Tibial artery (tissue), 4 donors: ENCODE measurements at regions not wholly inside any gene's neighbourhood (a gene's known extent, or its start where the extent isn't known, plus 50 kb on each side); places are given as distances from the start of the nearest gene placed in this dataset.

Source experiments
- DNase-seq, 2 donors: peaks; one replicate each; pipeline ENCODE4 v3.0.0-alpha.2; 2019
- H3K27ac ChIP-seq, 2 donors: fragments of 200-600 bp; sonication (generic) in 1 of 2; 1 replicate in 1 of 2; 2 replicates in 1 of 2; pipeline ENCODE4 v1.5.1; 2018 to 2019; ENCODE audit warnings: mild to moderate bottlenecking in 1 of 2
- H3K27me3 ChIP-seq, 2 donors: fragments of 200-600 bp; sonication (generic) in 1 of 2; one replicate each; pipeline versions ENCODE4 v1.5.1 to v1.6.0; 2016 to 2019
- H3K36me3 ChIP-seq, 3 donors: fragments of 200-600 bp; sonication (generic) in 2 of 3; one replicate each; pipeline ENCODE4 v1.5.1; 2016 to 2019; ENCODE audit warnings: mild to moderate bottlenecking in 2 of 3
- H3K4me1 ChIP-seq, 4 donors: fragments of 200-600 bp; sonication (generic) in 2 of 4; 1 replicate in 3 of 4; 2 replicates in 1 of 4; pipeline ENCODE4 v1.5.1; 2016 to 2019
- H3K4me3 ChIP-seq, 2 donors: fragments of 200-600 bp; sonication (generic) in 1 of 2; 1 replicate in 1 of 2; 2 replicates in 1 of 2; pipeline ENCODE4 v1.5.1; 2018 to 2019; ENCODE audit warnings: mild to moderate bottlenecking in 2 of 2
- H3K9me3 ChIP-seq, 3 donors: fragments of 200-600 bp; sonication (generic) in 1 of 3; one replicate each; pipeline ENCODE4 v1.5.1; 2016 to 2019
- intact Hi-C: fragments of 100-400 bp; cut with DNase I; formaldehyde crosslinking; loops from one replicate; pipeline ENCODE4 v1.15.0; 2023; ENCODE audit warnings: low total_unique reads
- TF ChIP-seq, protein P1 (sequence below), 2 experiments: fragments of 200-600 bp in 1 of 2; fragments of 450-650 bp in 1 of 2; IDR thresholded peaks; one replicate each; pipeline ENCODE4 v1.5.1; 2017 to 2019; ENCODE audit warnings: antibody characterized with exemption in 2 of 2, mild to moderate bottlenecking in 1 of 2, moderate library complexity in 1 of 2

DNA sequence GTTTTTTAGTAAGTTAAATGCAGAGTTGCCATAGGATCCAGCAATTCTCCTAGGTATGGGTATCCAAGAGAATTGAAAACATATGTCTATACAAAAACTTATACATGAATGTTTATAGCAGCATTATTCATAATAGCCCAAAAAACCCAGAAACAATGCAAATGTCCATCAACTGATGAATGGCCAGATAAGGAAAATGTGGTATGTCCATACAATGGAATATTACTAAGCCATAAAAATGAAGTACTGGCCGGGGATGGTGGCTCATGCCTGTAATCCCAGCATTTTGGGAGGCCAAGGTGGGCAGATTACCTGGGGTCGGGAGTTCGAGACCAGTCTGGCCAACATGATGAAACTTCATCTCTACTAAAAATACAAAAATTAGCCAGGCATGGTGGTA, 156.1 kb upstream of the PSMD7 start:
- TF ChIP-seq, protein P1, sequence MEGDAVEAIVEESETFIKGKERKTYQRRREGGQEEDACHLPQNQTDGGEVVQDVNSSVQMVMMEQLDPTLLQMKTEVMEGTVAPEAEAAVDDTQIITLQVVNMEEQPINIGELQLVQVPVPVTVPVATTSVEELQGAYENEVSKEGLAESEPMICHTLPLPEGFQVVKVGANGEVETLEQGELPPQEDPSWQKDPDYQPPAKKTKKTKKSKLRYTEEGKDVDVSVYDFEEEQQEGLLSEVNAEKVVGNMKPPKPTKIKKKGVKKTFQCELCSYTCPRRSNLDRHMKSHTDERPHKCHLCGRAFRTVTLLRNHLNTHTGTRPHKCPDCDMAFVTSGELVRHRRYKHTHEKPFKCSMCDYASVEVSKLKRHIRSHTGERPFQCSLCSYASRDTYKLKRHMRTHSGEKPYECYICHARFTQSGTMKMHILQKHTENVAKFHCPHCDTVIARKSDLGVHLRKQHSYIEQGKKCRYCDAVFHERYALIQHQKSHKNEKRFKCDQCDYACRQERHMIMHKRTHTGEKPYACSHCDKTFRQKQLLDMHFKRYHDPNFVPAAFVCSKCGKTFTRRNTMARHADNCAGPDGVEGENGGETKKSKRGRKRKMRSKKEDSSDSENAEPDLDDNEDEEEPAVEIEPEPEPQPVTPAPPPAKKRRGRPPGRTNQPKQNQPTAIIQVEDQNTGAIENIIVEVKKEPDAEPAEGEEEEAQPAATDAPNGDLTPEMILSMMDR (IDR thresholded peaks at IDR 0.05) = no peak

GRCh38 chr16:74123826-74124225, 172.8 kb upstream of the PSMD7 start:
- intact Hi-C loops = no loop called here
- TF ChIP-seq, protein P1 (IDR thresholded peaks at IDR 0.05) = no peak
- H3K4me1 ChIP-seq = peaks cover 0 to 3% (median 0%) of the 10 kb centered on the region in 4 donors

More for the DNA sequence above, 156.1 kb upstream of the PSMD7 start:
- no peak for DNase-seq
- Histone ChIP-seq H3K36me3 (no peaks in the 10 kb centered on the region), H3K4me1 (no peaks in the 10 kb centered on the region), H3K9me3 (peaks cover 0 to 9% (median 4%) of the 10 kb centered on the region in 3 donors), H3K4me3 (no peak overlapping the region), H3K27me3 (no peaks in the 10 kb centered on the region), H3K27ac (no peak overlapping the region)
- intact Hi-C loops = no loop called here

DNA sequence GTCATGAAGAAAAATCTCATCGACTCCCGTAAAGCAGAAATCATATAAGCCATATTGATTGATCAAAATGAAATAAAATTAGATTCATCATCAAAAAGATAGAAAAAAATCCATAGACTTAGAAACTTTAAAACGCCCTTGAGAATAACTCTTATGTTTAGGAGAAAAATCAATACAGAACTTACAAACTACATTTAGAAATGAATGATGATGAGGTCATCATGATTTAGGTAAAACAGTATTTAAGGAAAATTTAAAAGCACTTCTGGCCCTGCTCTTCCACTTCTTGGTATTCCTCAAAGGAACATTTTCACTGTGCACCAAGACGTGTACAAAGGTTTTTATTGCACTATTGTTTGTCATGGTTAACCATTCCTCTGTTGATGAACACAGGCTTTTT, 173.4 kb upstream of the PSMD7 start:
- H3K4me1 ChIP-seq = no peaks in the 10 kb centered on the region
- TF ChIP-seq, protein P1 (IDR thresholded peaks at IDR 0.05) = no peak
- H3K9me3 ChIP-seq = peaks cover 0 to 4% (median 0%) of the 10 kb centered on the region in 3 donors
- intact Hi-C loops = no loop called here
- no peak for DNase-seq
- no peak overlapping the region for H3K27ac ChIP-seq
- H3K36me3 ChIP-seq = no peaks in the 10 kb centered on the region
- no peak overlapping the region for H3K4me3 ChIP-seq
- H3K27me3 ChIP-seq = no peaks in the 10 kb centered on the region

More at GRCh38 chr16:74123826-74124225, 172.8 kb upstream of the PSMD7 start:
- no peak for DNase-seq
- H3K27me3 ChIP-seq = no peaks in the 10 kb centered on the region
- H3K4me3 ChIP-seq = no peak overlapping the region
- no peaks in the 10 kb centered on the region for H3K36me3 ChIP-seq
- H3K9me3 ChIP-seq = peaks cover 0 to 4% (median 0%) of the 10 kb centered on the region in 3 donors
- no peak overlapping the region for H3K27ac ChIP-seq

DNA sequence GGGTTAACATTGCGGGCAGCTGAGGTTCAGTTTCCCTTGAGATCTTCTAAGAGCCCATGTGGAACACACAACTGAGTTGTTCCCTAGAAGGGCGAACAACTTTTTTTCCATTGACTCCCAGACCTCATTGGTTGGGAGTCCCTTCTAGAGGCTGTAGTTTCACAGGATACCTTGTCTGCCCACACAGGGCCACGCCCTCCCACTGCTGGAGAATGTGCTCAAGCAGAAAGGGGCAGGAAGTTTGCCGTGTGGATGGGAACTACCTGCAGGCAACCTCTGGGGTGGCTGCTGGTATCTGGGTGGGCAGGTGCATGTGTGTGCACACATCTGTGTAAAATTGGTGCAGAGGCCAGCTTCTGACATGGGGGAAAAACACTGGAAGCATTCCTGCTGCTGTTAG, 178.8 kb upstream of the PSMD7 start:
- no peaks in the 10 kb centered on the region for H3K4me1 ChIP-seq
- H3K36me3 ChIP-seq = no peaks in the 10 kb centered on the region
- H3K27ac ChIP-seq = no peak overlapping the region
- H3K27me3 ChIP-seq = no peaks in the 10 kb centered on the region
- no peak for DNase-seq
- intact Hi-C loops = no loop called here
- no peaks in the 10 kb centered on the region for H3K9me3 ChIP-seq
- no peak overlapping the region for H3K4me3 ChIP-seq
- TF ChIP-seq, protein P1 (IDR thresholded peaks at IDR 0.05) = no peak

- Histone ChIP-seq H3K4me3 (no peak overlapping the region), H3K9me3 (no peaks in the 10 kb centered on the region), H3K4me1 (no peaks in the 10 kb centered on the region), H3K27me3 (no peaks in the 10 kb centered on the region), H3K27ac (no peak overlapping the region), H3K36me3 (no peaks in the 10 kb centered on the region)
- DNase-seq = no peak
- intact Hi-C loops = no loop called here
- TF ChIP-seq, protein P1 (IDR thresholded peaks at IDR 0.05) = no peak
These were observed 183.1 kb upstream of the PSMD7 start for GRCh38 chr16:74113545-74113944.

DNA sequence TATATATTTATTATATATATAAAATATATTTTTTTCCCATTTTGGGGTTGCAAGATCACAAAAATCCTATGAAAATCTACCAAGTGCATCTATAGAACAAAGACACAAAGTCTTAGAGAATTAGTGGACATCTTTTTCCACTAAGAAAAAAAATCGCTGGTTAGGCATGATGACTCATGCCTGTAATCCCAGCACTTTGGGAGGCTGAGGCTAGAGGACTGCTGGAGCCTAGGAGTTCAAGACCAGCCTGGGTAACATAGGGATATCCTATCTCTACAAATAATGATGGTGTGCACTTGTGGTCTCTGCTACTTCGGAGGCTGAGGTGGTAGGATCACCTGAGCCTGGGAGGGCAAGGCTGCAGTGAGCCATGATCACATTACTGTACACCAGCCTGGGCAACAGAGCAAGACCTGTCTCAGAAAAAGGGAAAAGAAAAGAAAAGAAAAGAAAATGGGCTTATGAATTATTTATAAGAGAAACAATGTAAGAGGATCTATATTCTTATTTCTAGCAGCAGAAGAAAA, 185.1 kb upstream of the PSMD7 start:
- no peak overlapping the region for H3K27ac ChIP-seq
- H3K4me3 ChIP-seq = no peak overlapping the region
- no peaks in the 10 kb centered on the region for H3K27me3 ChIP-seq
- no peaks in the 10 kb centered on the region for H3K36me3 ChIP-seq
- no peaks in the 10 kb centered on the region for H3K4me1 ChIP-seq
- no peak for DNase-seq
- H3K9me3 ChIP-seq = no peaks in the 10 kb centered on the region
- intact Hi-C loops = no loop called here
- TF ChIP-seq, protein P1 (IDR thresholded peaks at IDR 0.05) = no peak
